HCT116 (cell line): ENCODE measurements at regions not wholly inside any gene's neighbourhood (a gene's known extent, or its start where the extent isn't known, plus 50 kb on each side); places are given as distances from the start of the nearest gene placed in this dataset.

Experiments
- ATAC-seq: fragments of 200-7000 bp; cut with Tn5 transposase; 2 replicates; pipeline ENCODE4 v1.9.1; 2020; ENCODE audit warnings: mild to moderate bottlenecking, moderate library complexity
- BruUV-seq: library from RNA; stranded (reverse); fragments of 400-500 nt; replicated peaks from 2 replicates; lab custom pipeline; 2021; lab: Mats Ljungman, UMichigan
- CTCF ChIA-PET: fragments of 300-600 bp; sonication (Branson Sonifier 250); formaldehyde crosslinking; loops from one replicate; lab custom pipeline; 2021; ENCODE audit warnings: antibody characterized with exemption; lab: Charles Lee
- POLR2A ChIA-PET: fragments of 300-600, 350-600 bp; sonication (Branson Sonifier 250); formaldehyde crosslinking; loops from one replicate; lab custom pipeline; 2021; ENCODE audit warnings: antibody characterized with exemption; lab: Charles Lee
- RAD21 ChIA-PET, 2 experiments: fragments of 300-600 bp; sonication (Branson Sonifier 250); formaldehyde crosslinking; loops; one replicate each; lab custom pipeline; 2023; ENCODE audit warnings: low total read pairs in 2 of 2; ENCODE audit not compliant: uncharacterized antibody in 2 of 2, unreplicated experiment in 2 of 2, low non-redundant PET in 1 of 2; lab: Charles Lee
- DNase-seq: peaks from one replicate; pipeline ENCODE4 v3.0.0-alpha.2; 2010; ENCODE audit warnings: low read depth, low spot score
- H2AFZ ChIP-seq: fragments of 200-600 bp; shearing (Covaris generic), sonication (generic); 2 replicates; pipeline ENCODE4 v1.6.1; 2017; ENCODE audit warnings: low read depth, mixed run types, mixed read lengths, antibody characterized with exemption, low read length; ENCODE audit not compliant: poor library complexity, severe bottlenecking
- H3K27ac ChIP-seq: 2 replicates; pipeline ENCODE4 v1.5.1; 2012; ENCODE audit warnings: low read depth, low read length
- H3K27me3 ChIP-seq: fragments of 200-600 bp; sonication (generic); 2 replicates; pipeline ENCODE4 v1.6.1; 2016; ENCODE audit warnings: mixed run types, low read length, mixed read lengths; ENCODE audit not compliant: insufficient read depth
- H3K36me3 ChIP-seq, 2 experiments: fragments of 200-500 bp in 1 of 2; fragments of 200-600 bp in 1 of 2; sonication (Bioruptor generic) in 1 of 2; sonication (generic) in 1 of 2; 2 replicates each; pipeline versions ENCODE4 v1.5.1 to v1.6.1; 2014 to 2016; ENCODE audit warnings: low read length in 2 of 2, inconsistent platforms in 1 of 2, mixed read lengths in 1 of 2, mixed run types in 1 of 2; ENCODE audit not compliant: insufficient read depth in 2 of 2, control insufficient read depth in 1 of 2
- H3K4me1 ChIP-seq, 2 experiments: fragments of 200-600 bp in 1 of 2; sonication (generic) in 1 of 2; 2 replicates each; pipeline versions ENCODE4 v1.5.1 to v1.6.1; 2012 to 2017; ENCODE audit warnings: low read length in 2 of 2, inconsistent platforms in 1 of 2, mild to moderate bottlenecking in 1 of 2, mixed read lengths in 1 of 2, mixed run types in 1 of 2, moderate library complexity in 1 of 2; ENCODE audit not compliant: insufficient read depth in 2 of 2, control insufficient read depth in 1 of 2
- H3K4me2 ChIP-seq: fragments of 200-600 bp; sonication (generic); 2 replicates; pipeline ENCODE4 v1.6.1; 2017; ENCODE audit warnings: mixed run types, low read length, mixed read lengths
- H3K4me3 ChIP-seq, 2 experiments: fragments of 200-600 bp in 1 of 2; sonication (generic) in 1 of 2; replicated peaks in 1 of 2; 2 replicates each; pipeline ENCODE4 v1.5.1; 2011 to 2016; ENCODE audit warnings: low read length in 2 of 2, control low read depth in 1 of 2, low read depth in 1 of 2, mild to moderate bottlenecking in 1 of 2, mixed read lengths in 1 of 2, mixed run types in 1 of 2
- H3K79me2 ChIP-seq: fragments of 200-600 bp; sonication (generic); 2 replicates; pipeline ENCODE4 v1.6.1; 2017; ENCODE audit warnings: mild to moderate bottlenecking, mixed run types, low read length, moderate library complexity, mixed read lengths; ENCODE audit not compliant: insufficient read depth
- H3K9ac ChIP-seq: fragments of 200-600 bp; sonication (generic); 2 replicates; pipeline ENCODE4 v1.6.1; 2016; ENCODE audit warnings: low read length, mixed read lengths
- H3K9me2 ChIP-seq: fragments of 200-600 bp; sonication (generic), shearing (Covaris generic); 2 replicates; pipeline ENCODE4 v1.6.1; 2017; ENCODE audit warnings: mixed run types, mild to moderate bottlenecking, moderate library complexity; ENCODE audit not compliant: insufficient read depth
- H3K9me3 ChIP-seq, 2 experiments: fragments of 200-500 bp in 1 of 2; fragments of 200-600 bp in 1 of 2; sonication (Bioruptor generic) in 1 of 2; sonication (generic) in 1 of 2; 2 replicates each; pipeline ENCODE4 v1.6.1; 2014 to 2017; ENCODE audit warnings: low read length in 2 of 2, mixed read lengths in 2 of 2, inconsistent platforms in 1 of 2, low read depth in 1 of 2, mild to moderate bottlenecking in 1 of 2, mixed run types in 1 of 2, moderate library complexity in 1 of 2; ENCODE audit not compliant: control insufficient read depth in 1 of 2, insufficient read depth in 1 of 2
- H4K20me1 ChIP-seq: fragments of 200-600 bp; sonication (generic), shearing (Covaris generic); 2 replicates; pipeline ENCODE4 v1.6.1; 2017; ENCODE audit warnings: mixed run types, mild to moderate bottlenecking, moderate library complexity; ENCODE audit not compliant: insufficient read depth
- CBX3 ChIP-seq: IDR thresholded peaks from 2 replicates; pipeline ENCODE4 v1.6.1; 2012; ENCODE audit warnings: low read depth
- CEBPB ChIP-seq: IDR thresholded peaks from 2 replicates; pipeline ENCODE4 v1.6.1; 2012; ENCODE audit warnings: low read depth
- ELF1 ChIP-seq: IDR thresholded peaks from 2 replicates; pipeline ENCODE4 v1.6.1; 2012; ENCODE audit warnings: low read depth, borderline replicate concordance
- EZH2 ChIP-seq: fragments of 200-600 bp; sonication (generic); IDR thresholded peaks from 2 replicates; pipeline ENCODE4 v1.6.1; 2017; ENCODE audit warnings: antibody characterized with exemption, mixed run types
- EZH2phosphoT487 ChIP-seq: fragments of 200-600 bp; IDR thresholded peaks from 2 replicates; pipeline ENCODE4 v1.6.1; 2018; ENCODE audit warnings: antibody characterized with exemption, borderline replicate concordance
- FOSL1 ChIP-seq: IDR thresholded peaks from 2 replicates; pipeline ENCODE4 v1.6.1; 2012; ENCODE audit warnings: low read depth
- JUND ChIP-seq: IDR thresholded peaks from 2 replicates; pipeline ENCODE4 v1.6.1; 2012
- MAX ChIP-seq: IDR thresholded peaks from 2 replicates; pipeline ENCODE4 v1.6.1; 2012
- POLR2A ChIP-seq: IDR thresholded peaks from 2 replicates; pipeline ENCODE4 v1.7.0; 2011; ENCODE audit warnings: borderline replicate concordance; ENCODE audit not compliant: insufficient read depth, insufficient read length; ENCODE audit errors: extremely low read depth
- POLR2AphosphoS5 ChIP-seq: IDR thresholded peaks from 2 replicates; pipeline ENCODE4 v1.6.1; 2011; ENCODE audit warnings: mild to moderate bottlenecking, low read depth, low read length, moderate library complexity
- RAD21 ChIP-seq: IDR thresholded peaks from 2 replicates; pipeline ENCODE4 v1.6.1; 2012; ENCODE audit warnings: low read depth, mild to moderate bottlenecking
- REST ChIP-seq: IDR thresholded peaks from 2 replicates; pipeline ENCODE4 v1.6.1; 2012; ENCODE audit warnings: low read depth
- SIN3A ChIP-seq: IDR thresholded peaks from 2 replicates; pipeline ENCODE4 v1.6.1; 2012; ENCODE audit warnings: low read depth
- SP1 ChIP-seq: IDR thresholded peaks from 2 replicates; pipeline ENCODE4 v1.6.1; 2012; ENCODE audit warnings: low read depth
- SRF ChIP-seq: IDR thresholded peaks from 2 replicates; pipeline ENCODE4 v1.6.1; 2012; ENCODE audit warnings: low read depth
- TCF7L2 ChIP-seq: IDR thresholded peaks from 2 replicates; pipeline ENCODE4 v1.7.0; 2011; ENCODE audit warnings: borderline replicate concordance, inconsistent platforms; ENCODE audit not compliant: insufficient read depth, insufficient read length; ENCODE audit errors: extremely low read depth
- YY1 ChIP-seq: IDR thresholded peaks from 2 replicates; pipeline ENCODE4 v1.6.1; 2011; ENCODE audit warnings: low read length, low read depth, moderate library complexity, mild to moderate bottlenecking; ENCODE audit not compliant: insufficient replicate concordance; ENCODE audit errors: extremely low read depth
- ZFX ChIP-seq: fragments of 450-650 bp; IDR thresholded peaks from 2 replicates; pipeline ENCODE4 v1.6.1; 2017
- ZNF274 ChIP-seq: fragments of 200-500 bp; sonication (Bioruptor generic); IDR thresholded peaks from 2 replicates; pipeline ENCODE4 v1.6.1; 2014; ENCODE audit warnings: mild to moderate bottlenecking, low read depth, low read length, inconsistent platforms
- intact Hi-C: fragments of 100-400 bp; cut with micrococcal nuclease; formaldehyde crosslinking; loops from 2 replicates; pipeline ENCODE4 v1.10.0; 2022
- TF ChIP-seq, protein P1 (sequence below), 3 experiments: fragments of 200-600 bp in 1 of 3; sonication (generic) in 1 of 3; IDR thresholded peaks in 2 of 3; conservative IDR thresholded peaks in 1 of 3; 2 replicates each; pipeline ENCODE4 v1.5.1; 2012 to 2017; ENCODE audit warnings: low read depth in 2 of 3, low read length in 2 of 3, antibody characterized with exemption in 1 of 3, borderline replicate concordance in 1 of 3, control low read depth in 1 of 3, mild to moderate bottlenecking in 1 of 3, mixed read lengths in 1 of 3, mixed run types in 1 of 3, moderate library complexity in 1 of 3; ENCODE audit not compliant: insufficient read depth in 1 of 3

DNA sequence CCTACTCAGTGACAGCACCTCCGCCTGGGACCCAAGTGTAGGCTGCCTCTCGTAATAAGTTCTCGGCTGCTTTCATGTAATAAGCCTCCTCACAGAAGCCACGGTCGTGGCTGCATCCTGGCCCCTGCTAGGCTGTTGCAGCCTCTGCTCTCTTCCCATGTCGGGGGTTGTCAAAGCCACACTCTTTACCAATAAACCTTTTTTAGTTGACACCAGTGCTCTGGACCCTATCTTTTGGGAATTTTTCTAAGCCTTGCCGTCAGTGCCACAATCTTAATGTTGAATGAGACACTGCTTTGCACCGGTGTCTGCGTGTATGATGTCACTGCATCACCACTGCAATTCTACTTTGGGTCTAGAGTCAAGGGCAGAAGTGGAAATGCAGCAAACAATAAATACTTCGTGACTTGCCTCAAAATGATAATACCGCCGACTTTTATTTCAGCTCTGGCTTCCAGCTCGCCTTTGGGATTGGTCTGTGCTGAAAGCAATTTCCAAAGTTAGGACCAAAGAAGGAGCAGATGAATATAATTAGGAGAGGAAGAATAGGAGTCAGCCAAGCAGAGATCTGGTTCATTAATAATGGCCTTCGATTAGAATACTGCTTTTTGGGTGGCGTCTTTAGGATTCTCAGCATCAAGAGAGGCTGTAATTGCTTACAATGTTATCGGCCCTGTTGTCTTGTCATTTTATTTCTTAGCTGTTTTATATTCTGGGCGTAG lies 57.6 kb upstream of the CCN6 start:
- no peak for ATAC-seq
- ChIA-PET RAD21 (no interaction called here), POLR2A (no interaction called here), CTCF (interaction anchor here (2.0 kb wide), 1 partner anchor 287 kb away, joined by 10 read pairs; no protein-coding TSS in a partner anchor)
- no peak overlapping the region for H3K4me3 ChIP-seq
- no peaks in the 10 kb centered on the region for H3K9me2 ChIP-seq
- peak overlapping the region; percentile 51 for H3K4me2 ChIP-seq
- H3K9me3 ChIP-seq = no peaks in the 10 kb centered on the region
- peaks cover 7 to 23% of the 10 kb centered on the region in 2 experiments; a peak in 3 of 4 replicates for H3K4me1 ChIP-seq
- H2AFZ ChIP-seq = peak overlapping the region; percentile 81
- no peaks in the 10 kb centered on the region for H3K36me3 ChIP-seq
- no peak overlapping the region for H3K27ac ChIP-seq
- TF ChIP-seq EZH2phosphoT487 = no peak
- no peak for TF ChIP-seq POLR2A
- TF ChIP-seq, protein P1, sequence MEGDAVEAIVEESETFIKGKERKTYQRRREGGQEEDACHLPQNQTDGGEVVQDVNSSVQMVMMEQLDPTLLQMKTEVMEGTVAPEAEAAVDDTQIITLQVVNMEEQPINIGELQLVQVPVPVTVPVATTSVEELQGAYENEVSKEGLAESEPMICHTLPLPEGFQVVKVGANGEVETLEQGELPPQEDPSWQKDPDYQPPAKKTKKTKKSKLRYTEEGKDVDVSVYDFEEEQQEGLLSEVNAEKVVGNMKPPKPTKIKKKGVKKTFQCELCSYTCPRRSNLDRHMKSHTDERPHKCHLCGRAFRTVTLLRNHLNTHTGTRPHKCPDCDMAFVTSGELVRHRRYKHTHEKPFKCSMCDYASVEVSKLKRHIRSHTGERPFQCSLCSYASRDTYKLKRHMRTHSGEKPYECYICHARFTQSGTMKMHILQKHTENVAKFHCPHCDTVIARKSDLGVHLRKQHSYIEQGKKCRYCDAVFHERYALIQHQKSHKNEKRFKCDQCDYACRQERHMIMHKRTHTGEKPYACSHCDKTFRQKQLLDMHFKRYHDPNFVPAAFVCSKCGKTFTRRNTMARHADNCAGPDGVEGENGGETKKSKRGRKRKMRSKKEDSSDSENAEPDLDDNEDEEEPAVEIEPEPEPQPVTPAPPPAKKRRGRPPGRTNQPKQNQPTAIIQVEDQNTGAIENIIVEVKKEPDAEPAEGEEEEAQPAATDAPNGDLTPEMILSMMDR (IDR thresholded peaks at IDR 0.05 in 2 of 3, conservative IDR thresholded peaks at IDR 0.05 in 1 of 3; ENCODE audit: borderline replicate concordance in 1 of 3, insufficient read depth in 1 of 3, low read depth in 2 of 3, low read length in 2 of 3) = no peak
- no peak for TF ChIP-seq SRF
- no peak for TF ChIP-seq RAD21
- no peak for TF ChIP-seq MAX
- TF ChIP-seq ZNF274 = no peak
- no peak for TF ChIP-seq SIN3A
- TF ChIP-seq EZH2 = no peak
- no peak for TF ChIP-seq SP1
- TF ChIP-seq CEBPB = no peak
- TF ChIP-seq FOSL1 = no peak
- no peak for TF ChIP-seq YY1
- no peak for TF ChIP-seq JUND
- TF ChIP-seq CBX3 = no peak
- TF ChIP-seq ZFX = no peak
- TF ChIP-seq ELF1 = no peak
- no peak for TF ChIP-seq REST
- no peak for TF ChIP-seq POLR2AphosphoS5
- no peak for TF ChIP-seq TCF7L2
- no peaks in the 10 kb centered on the region for H4K20me1 ChIP-seq
- H3K9ac ChIP-seq = no peak overlapping the region
- no peak for DNase-seq
- no peaks in the 10 kb centered on the region for H3K27me3 ChIP-seq
- no peaks in the 10 kb centered on the region for H3K79me2 ChIP-seq
- BruUV-seq = no TSS peak
- intact Hi-C loops = loop anchor here (2.0 to 5.0 kb wide), 2 partner anchors 46 to 124 kb away; partner anchors contain the start of gene FYN
